ENCODE measurements at regions not wholly inside any gene's neighbourhood (a gene's known extent, or its start where the extent isn't known, plus 50 kb on each side); places are given as distances from the start of the nearest gene placed in this dataset.

DNA sequence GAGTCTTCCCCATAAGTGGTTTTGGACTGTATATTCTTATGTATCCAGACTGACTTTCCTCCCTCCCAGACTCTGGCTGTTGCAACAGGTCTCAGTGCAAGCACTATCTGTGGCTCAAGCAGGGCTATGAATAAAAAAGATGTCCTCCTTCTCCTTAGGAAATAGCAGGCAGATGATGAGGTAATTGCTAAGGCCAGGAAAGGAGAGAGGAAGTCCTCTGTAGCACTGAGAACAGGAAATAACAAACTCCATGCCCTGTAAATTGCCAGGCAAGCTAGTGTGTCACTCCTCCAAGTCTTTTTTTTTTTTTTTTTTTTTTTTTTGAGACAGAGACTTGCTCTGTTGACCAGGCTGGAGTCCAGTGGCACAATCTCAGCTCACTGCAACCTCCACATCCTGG is 900.1 kb downstream of the TYW1 start:
- H3F3A ChIP-seq (ENCODE audit: insufficient read depth, low read length) = no peaks in the 10 kb centered on the region
- H3K36me3 ChIP-seq (replicated peaks; ENCODE audit: insufficient read depth, low read length) = no peaks in the 10 kb centered on the region
- no peaks in the 10 kb centered on the region for H3K9me3 ChIP-seq (replicated peaks; ENCODE audit: insufficient read depth, low read length)
- TF ChIP-seq EZH2phosphoT487 (IDR thresholded peaks at IDR 0.05; ENCODE audit: low read length) (no peak), EZH2 (optimal IDR thresholded peaks at IDR 0.05; ENCODE audit: low read depth, low read length) (no peak)
- TF ChIP-seq, protein P1, sequence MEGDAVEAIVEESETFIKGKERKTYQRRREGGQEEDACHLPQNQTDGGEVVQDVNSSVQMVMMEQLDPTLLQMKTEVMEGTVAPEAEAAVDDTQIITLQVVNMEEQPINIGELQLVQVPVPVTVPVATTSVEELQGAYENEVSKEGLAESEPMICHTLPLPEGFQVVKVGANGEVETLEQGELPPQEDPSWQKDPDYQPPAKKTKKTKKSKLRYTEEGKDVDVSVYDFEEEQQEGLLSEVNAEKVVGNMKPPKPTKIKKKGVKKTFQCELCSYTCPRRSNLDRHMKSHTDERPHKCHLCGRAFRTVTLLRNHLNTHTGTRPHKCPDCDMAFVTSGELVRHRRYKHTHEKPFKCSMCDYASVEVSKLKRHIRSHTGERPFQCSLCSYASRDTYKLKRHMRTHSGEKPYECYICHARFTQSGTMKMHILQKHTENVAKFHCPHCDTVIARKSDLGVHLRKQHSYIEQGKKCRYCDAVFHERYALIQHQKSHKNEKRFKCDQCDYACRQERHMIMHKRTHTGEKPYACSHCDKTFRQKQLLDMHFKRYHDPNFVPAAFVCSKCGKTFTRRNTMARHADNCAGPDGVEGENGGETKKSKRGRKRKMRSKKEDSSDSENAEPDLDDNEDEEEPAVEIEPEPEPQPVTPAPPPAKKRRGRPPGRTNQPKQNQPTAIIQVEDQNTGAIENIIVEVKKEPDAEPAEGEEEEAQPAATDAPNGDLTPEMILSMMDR (IDR thresholded peaks at IDR 0.05; ENCODE audit: low read length) = no peak
- H2AFZ ChIP-seq (ENCODE audit: low read length) = no peak overlapping the region
- no peak overlapping the region for H3K27ac ChIP-seq (ENCODE audit: low read length)
- H3K9me2 ChIP-seq (replicated peaks; ENCODE audit: insufficient read depth, low read length) = no peaks in the 10 kb centered on the region
- DNase-seq = no peak
- H3K4me1 ChIP-seq (ENCODE audit: low read length) = no peaks in the 10 kb centered on the region
- no peaks in the 10 kb centered on the region for H4K20me1 ChIP-seq (ENCODE audit: insufficient read depth, low read length)
- H3K4me2 ChIP-seq (ENCODE audit: low read depth, low read length) = no peak overlapping the region
- H3K4me3 ChIP-seq (ENCODE audit: low read length) = no peak overlapping the region
- H3K9ac ChIP-seq (ENCODE audit: low read length) = no peak overlapping the region
- H3K79me2 ChIP-seq (ENCODE audit: low read length) = no peaks in the 10 kb centered on the region
- H3K27me3 ChIP-seq (replicated peaks; ENCODE audit: insufficient read depth, low read length) = no peaks in the 10 kb centered on the region

DNA sequence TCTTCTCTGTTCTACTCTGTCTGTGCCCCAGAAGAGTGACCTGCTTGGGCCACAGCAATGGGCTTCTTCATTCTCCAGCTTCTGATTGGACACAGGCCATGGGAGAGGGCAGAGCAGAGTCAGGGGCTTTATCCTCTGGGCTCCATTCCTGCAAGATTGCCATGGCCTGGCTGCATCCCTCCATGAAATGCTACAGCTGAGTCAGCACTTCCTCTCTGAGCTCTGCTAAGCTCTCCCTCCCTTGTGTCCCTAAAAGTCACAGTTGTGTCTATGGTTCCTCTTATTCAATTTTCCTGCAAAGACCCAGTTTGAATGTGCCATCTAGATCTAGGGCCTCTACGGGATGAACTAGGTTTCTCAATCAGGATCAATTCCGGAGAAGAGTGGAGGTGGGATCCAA is 903.8 kb downstream of the TYW1 start:
- Histone ChIP-seq H3K9me2 (replicated peaks; ENCODE audit: insufficient read depth, low read length) (no peaks in the 10 kb centered on the region), H3K79me2 (ENCODE audit: low read length) (no peaks in the 10 kb centered on the region), H3K27ac (ENCODE audit: low read length) (no peak overlapping the region), H4K20me1 (ENCODE audit: insufficient read depth, low read length) (no peaks in the 10 kb centered on the region), H3K9me3 (replicated peaks; ENCODE audit: insufficient read depth, low read length) (no peaks in the 10 kb centered on the region), H3K36me3 (replicated peaks; ENCODE audit: insufficient read depth, low read length) (no peaks in the 10 kb centered on the region), H3K4me3 (ENCODE audit: low read length) (no peak overlapping the region), H2AFZ (ENCODE audit: low read length) (no peak overlapping the region), H3F3A (ENCODE audit: insufficient read depth, low read length) (no peaks in the 10 kb centered on the region), H3K9ac (ENCODE audit: low read length) (no peak overlapping the region), H3K27me3 (replicated peaks; ENCODE audit: insufficient read depth, low read length) (no peaks in the 10 kb centered on the region), H3K4me1 (ENCODE audit: low read length) (no peaks in the 10 kb centered on the region), H3K4me2 (ENCODE audit: low read depth, low read length) (no peak overlapping the region)
- no peak for TF ChIP-seq EZH2phosphoT487 (IDR thresholded peaks at IDR 0.05; ENCODE audit: low read length)
- TF ChIP-seq, protein P1 (IDR thresholded peaks at IDR 0.05; ENCODE audit: low read length) = no peak
- DNase-seq = no peak

DNA sequence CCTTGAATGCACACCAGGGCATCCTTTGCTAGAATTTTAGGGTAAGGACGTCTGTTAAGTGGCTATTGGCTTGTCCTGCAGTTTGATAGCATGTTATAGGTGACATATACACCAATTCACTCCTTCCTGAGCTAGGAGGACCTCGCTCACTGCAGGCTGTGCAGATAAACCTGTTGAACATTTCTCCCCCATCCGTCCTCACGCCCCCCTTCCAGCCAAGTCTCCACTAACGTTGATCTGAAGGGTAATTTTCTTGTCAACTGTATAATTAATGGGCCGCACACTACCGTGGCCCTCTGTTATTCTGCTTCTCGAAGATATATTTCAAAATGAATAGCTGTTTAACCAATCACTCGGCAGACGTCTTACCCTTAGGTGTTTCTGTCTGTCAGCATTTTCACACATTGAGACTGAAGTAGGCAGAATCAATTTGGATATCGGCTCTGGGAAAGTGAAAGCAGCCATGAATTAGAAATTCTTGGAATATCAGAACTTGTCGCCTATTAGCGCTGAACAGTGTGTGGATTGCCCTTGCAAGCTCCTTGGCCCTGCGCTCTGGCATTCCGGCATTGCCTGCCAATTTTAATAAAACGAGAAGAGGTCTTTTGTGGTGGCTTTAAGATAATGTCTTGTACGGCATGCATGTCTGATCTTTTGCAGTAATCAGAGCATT is 905.3 kb downstream of the TYW1 start:
- Histone ChIP-seq H3K9ac (ENCODE audit: low read length) (no peak overlapping the region), H4K20me1 (ENCODE audit: insufficient read depth, low read length) (no peaks in the 10 kb centered on the region), H3K9me2 (replicated peaks; ENCODE audit: insufficient read depth, low read length) (no peaks in the 10 kb centered on the region), H3K4me1 (ENCODE audit: low read length) (no peaks in the 10 kb centered on the region), H3K4me3 (ENCODE audit: low read length) (no peak overlapping the region), H3F3A (ENCODE audit: insufficient read depth, low read length) (no peaks in the 10 kb centered on the region), H3K27me3 (replicated peaks; ENCODE audit: insufficient read depth, low read length) (no peaks in the 10 kb centered on the region), H2AFZ (ENCODE audit: low read length) (no peak overlapping the region), H3K4me2 (ENCODE audit: low read depth, low read length) (no peak overlapping the region), H3K9me3 (replicated peaks; ENCODE audit: insufficient read depth, low read length) (no peaks in the 10 kb centered on the region), H3K36me3 (replicated peaks; ENCODE audit: insufficient read depth, low read length) (no peaks in the 10 kb centered on the region), H3K27ac (ENCODE audit: low read length) (no peak overlapping the region), H3K79me2 (ENCODE audit: low read length) (no peaks in the 10 kb centered on the region)
- TF ChIP-seq EZH2 (optimal IDR thresholded peaks at IDR 0.05; ENCODE audit: low read depth, low read length) (no peak), EZH2phosphoT487 (IDR thresholded peaks at IDR 0.05; ENCODE audit: low read length) (no peak)
- TF ChIP-seq, protein P1 (IDR thresholded peaks at IDR 0.05; ENCODE audit: low read length) = no peak
- no peak for DNase-seq
